MV-4-11 (cell line): ENCODE measurements at regions not wholly inside any gene's neighbourhood (a gene's known extent, or its start where the extent isn't known, plus 50 kb on each side); places are given as distances from the start of the nearest gene placed in this dataset.

Experiments
- DNase-seq: peaks from one replicate; lab custom pipeline; 2025; lab: John Stamatoyannopoulos, UW

- no peak for DNase-seq
These were observed 268.7 kb upstream of the SETBP1 start for GRCh38 chr18:44411976-44412375.

DNA sequence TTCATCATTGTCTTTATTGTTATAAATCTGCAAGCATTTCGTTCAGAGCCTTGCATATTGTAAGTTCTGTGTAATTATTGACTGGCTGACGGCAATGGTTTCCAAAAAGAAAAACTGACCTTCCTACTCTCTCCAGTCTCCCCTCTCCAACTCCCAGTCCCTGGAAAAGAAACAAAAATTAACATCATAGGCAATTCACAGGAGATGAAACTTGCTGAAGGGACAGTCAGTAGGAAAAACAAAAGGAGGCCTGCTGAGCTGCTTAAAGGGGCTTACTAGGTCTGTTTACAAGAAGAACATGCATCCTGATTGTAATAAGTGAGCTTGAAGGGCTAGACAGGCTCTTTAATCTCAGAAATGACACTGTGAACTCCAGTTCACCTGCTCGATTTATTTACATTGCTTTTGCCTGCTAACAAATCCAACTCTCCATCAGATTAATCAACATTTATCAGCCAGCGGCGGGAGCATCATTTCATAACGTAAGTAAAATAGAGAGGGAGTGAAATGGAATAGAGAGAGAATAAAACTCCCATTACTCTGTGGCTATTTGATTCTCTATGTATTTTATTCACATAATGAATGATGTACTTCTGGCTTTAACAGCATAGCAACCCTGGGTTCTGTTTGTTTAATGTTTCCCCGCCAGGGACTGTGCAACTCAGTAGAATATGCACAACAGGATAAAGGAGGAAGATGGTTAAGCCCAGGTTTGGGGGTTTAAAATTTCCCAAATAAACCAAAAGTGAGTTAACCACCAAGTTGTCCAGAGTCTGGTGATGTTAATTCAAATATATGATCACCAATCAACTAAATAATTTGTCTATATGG, 256.7 kb upstream of the SETBP1 start:
- no peak for DNase-seq

DNA sequence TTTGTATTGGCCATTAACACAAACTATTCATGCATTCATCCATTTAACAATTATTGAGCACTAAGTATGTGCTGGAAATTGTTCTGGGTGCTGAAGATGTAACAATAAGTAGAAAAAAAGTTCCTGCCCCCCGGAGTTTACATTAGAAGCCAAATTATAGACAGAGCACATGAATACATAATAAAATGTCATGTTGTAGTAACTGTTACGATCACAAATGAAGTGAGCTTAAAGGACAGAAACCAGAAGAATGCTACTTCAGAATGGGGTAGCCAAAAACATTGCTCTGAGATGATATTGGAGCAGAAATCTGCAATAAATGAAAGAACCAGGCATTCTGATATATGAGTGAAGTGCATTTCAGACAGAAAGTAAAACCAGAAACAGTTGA, 256.0 kb upstream of the SETBP1 start:
- DNase-seq, result no peak

GRCh38 chr18:44425161-44425560, 255.5 kb upstream of the SETBP1 start:
- no peak for DNase-seq

GRCh38 chr18:44437603-44438002, 243.1 kb upstream of the SETBP1 start:
- no peak for DNase-seq

- DNase-seq, result no peak
These were observed 230.5 kb upstream of the SETBP1 start for GRCh38 chr18:44450226-44450625.

DNA sequence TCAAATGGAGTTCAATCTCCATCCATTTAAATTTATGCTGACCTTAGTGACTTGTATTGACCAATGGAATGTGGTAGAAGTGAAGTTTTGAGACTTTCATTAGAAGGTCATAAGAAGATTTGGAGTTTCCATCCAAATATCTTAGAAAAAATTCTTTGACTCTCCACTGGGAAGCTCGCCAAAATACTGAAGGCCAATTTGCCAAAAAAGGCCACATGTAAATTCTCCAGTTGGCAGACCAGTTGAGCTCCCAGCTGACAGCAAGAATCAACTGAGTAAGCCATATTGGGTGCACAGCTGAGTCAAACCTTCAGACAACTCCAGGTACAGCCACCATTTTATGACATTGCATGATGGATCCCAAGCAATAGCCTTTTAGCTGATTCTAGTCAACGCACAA, 228.3 kb upstream of the SETBP1 start:
- no peak for DNase-seq

DNA sequence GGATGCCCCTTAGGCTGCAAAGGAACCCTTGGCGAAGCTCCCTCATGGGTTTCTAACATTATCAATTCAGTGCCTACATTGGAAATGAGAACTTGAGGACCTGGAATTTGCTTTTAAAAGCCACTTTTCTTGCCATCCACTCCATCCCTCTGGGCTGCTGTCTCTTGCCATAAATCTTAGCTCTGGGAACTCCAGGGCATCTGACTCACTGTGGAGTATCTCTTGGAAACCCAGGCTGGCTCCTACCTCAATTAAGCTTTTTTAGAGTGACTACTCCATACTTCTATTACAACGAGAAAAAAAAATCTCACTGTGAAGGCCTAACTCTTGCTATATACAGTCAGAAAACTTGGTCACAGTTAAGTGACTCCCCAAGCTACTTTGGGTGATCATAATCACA, 227.2 kb upstream of the SETBP1 start:
- DNase-seq, result no peak

- DNase-seq, result no peak
These were observed 221.9 kb upstream of the SETBP1 start for GRCh38 chr18:44458777-44459176.

- no peak for DNase-seq
These were observed 216.1 kb upstream of the SETBP1 start for GRCh38 chr18:44464398-44465180.

DNA sequence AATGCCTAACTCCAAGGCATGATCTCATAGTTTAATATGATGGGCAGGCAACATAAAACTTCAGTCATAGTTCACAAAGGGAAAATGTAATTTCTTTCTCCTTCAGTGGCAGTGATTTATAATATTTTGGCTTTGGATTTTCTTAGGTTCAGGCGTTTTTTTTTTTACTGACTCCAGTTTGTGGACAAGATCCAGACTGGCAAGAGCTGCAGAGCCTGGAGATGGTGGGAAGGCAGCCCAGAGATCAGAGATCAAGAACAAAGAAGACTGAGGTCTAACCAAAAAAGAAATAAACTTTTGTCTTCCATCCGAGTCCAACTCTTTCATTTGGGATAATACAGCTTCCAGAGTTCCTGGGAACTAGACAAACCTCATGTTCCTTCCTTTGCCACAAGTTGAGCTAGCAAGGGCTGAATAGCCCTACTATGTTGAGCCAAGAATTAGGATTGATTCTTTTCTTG, 215.3 kb upstream of the SETBP1 start:
- no peak for DNase-seq

GRCh38 chr18:44466997-44467396, 213.7 kb upstream of the SETBP1 start:
- no peak for DNase-seq

DNA sequence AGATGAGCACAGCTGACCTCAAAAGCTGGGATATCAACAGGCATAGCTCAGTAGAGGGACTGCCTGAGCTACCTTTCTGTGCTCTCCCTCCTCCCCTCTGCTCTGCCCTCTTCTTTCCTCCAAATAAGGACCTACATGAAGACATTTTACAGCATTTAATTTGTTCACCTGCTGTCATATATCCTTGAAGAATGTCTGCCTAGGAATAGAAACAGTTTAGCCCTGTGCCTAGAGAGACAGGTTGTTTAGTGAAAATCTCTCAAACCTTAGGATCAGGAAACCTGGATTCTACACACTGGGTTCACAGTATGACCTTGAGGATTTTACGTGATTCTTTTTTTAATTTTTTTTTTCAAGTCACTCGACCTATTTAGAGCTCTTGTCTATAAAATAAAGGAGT, 213.0 kb upstream of the SETBP1 start:
- DNase-seq, result no peak

DNA sequence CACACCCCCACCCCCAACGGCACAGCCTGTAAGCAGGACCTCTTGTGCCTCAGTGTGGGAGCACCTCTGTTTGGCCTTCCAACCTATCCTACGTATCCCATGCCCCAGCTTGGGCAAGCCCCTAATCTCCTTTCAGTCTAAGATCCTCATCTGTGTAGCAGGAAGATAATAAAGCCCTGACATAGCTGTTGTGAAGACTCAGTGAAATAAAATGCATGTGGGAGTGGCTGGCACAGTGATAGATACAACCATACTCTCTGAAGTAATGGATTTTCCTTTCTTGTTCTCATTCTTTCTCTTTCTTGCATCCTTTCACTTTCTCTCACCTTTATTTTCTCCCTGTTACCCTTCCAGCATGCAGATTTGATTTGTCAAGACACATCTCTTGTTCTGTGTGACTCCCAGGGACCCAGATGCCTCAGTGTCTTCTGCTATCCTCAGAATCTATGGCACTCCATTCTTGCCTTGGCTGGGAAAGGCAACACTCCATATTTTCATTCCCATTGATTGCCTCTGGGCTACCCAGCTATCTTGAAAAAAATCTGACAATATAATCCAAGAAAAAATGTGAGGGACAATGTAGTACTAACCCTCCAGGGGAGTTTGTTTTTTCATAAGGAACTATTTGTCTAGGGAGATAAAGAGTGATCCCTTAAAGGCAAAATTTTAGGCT, 207.2 kb upstream of the SETBP1 start:
- no peak for DNase-seq

DNA sequence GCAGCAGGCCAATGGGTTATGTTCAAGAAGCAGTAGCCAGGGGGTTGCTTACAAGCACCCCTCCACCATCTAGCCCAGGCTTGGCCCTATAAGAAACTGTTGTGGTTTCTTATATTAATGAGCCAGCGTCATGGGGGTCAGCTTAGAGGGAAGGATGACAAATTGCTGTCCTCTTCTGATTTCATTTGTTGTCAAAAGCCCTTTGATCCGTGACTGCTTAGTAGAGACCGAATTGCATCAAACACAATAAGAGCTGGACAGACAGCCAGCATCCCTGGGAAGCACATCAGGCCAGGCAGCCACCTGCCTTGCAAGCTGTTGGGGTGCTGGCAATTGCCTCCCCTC, 206.6 kb upstream of the SETBP1 start:
- DNase-seq, result no peak

DNA sequence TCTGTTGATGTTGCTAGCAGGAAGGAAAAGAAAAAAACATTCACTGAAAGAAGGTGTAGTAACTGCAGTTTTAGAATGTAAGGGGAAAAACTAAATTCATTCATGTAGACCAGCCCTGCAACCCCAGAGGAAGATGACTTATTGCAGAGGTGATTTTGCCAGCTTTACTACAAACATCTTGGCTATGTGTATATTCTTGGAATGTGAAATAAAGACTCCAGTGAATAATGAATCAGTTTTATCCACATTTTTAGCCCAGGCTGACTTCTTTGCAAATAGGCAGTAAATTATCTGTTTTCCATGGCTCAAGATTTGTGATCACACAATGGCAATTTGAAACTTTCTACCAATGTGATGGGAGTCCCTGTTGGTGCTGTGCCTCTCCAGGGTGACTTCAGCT, 206.1 kb upstream of the SETBP1 start:
- no peak for DNase-seq

DNA sequence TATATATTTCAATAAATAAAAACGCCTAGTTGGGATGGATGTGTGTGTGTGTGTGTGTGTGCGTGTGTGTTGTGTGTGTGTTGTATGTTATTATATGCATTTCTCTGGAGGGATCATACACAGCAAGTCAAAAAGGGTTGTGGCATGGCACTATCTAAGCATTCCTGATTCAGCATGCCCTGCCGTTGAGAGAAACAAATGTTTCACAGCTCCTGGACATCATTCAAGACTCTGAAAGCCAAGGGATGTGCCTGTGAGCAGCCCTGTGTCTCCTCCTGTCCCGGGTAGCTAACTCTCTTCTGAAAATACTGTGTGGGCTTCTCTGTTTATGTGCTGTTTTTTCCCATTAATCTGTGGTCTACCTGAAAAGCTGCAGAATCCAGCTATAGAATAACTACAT, 197.9 kb upstream of the SETBP1 start:
- DNase-seq, result no peak

DNA sequence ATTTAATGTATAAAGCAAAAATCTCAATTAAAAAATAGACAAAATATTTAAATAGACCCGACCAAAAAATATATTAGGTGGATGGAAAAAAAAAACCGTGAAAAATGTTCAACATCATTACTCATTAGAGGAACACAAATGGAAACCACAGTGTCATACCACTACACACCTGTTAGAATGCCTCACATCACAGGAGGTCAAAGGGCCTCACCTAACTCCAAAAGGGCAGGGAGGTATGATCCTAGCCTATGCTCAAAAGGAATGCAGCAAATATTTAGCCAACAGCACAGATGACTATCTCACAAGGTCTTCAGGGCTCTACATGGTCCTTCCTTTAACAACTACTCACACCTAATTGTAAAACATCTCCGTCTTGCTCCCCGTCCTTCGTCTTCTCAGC, 185.5 kb upstream of the SETBP1 start:
- DNase-seq, result no peak

DNA sequence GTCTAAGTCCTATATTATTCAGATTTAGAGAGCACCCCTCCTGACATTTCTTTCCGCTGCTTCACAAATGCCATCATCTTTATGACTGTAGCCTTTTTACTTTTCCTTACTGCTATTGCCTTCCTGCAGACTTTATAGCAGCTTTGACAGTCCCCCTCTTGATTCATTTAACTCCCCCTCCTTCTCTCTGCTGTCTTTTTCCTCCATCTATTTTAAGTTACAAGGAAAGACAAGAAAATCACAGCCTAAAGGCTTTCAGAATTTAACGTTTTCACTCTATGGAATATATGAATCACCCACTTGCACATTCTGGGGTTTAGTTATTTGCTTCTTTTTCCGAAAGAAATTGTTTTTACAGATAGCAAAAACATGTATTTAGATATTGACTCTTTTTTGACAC, 183.4 kb upstream of the SETBP1 start:
- DNase-seq, result no peak

- DNase-seq, result no peak
These were observed 182.8 kb upstream of the SETBP1 start for GRCh38 chr18:44497757-44498490.

- DNase-seq, result no peak
These were observed 179.7 kb upstream of the SETBP1 start for GRCh38 chr18:44500808-44501610.
